ENCODE measurements at regions not wholly inside any gene's neighbourhood (a gene's known extent, or its start where the extent isn't known, plus 50 kb on each side); places are given as distances from the start of the nearest gene placed in this dataset.

DNA sequence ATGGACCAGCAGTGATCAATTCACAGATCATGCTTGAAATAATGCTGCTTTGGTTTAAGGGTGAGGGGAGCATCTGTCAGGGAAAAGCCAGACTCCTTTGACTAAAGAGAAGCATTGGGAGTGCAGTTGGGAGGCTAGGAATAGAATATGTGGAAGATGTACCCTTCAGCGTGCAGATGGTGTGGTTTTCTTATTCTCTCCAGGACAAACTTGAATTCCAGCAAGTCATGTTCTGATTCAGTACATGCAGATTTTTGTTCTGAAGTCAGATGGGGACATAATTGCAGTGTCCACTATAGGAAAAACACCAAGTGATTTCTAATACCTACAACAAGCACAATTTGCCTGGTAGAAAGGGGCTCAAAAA is 99.0 kb upstream of the LIMCH1 start:
- no peak for FAIRE-seq
- TF ChIP-seq, protein P1, sequence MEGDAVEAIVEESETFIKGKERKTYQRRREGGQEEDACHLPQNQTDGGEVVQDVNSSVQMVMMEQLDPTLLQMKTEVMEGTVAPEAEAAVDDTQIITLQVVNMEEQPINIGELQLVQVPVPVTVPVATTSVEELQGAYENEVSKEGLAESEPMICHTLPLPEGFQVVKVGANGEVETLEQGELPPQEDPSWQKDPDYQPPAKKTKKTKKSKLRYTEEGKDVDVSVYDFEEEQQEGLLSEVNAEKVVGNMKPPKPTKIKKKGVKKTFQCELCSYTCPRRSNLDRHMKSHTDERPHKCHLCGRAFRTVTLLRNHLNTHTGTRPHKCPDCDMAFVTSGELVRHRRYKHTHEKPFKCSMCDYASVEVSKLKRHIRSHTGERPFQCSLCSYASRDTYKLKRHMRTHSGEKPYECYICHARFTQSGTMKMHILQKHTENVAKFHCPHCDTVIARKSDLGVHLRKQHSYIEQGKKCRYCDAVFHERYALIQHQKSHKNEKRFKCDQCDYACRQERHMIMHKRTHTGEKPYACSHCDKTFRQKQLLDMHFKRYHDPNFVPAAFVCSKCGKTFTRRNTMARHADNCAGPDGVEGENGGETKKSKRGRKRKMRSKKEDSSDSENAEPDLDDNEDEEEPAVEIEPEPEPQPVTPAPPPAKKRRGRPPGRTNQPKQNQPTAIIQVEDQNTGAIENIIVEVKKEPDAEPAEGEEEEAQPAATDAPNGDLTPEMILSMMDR (IDR thresholded peaks at IDR 0.05; ENCODE audit: insufficient read depth, missing control alignments) = no peak
- no peak for DNase-seq (ENCODE audit: insufficient read length, low spot score)

DNA sequence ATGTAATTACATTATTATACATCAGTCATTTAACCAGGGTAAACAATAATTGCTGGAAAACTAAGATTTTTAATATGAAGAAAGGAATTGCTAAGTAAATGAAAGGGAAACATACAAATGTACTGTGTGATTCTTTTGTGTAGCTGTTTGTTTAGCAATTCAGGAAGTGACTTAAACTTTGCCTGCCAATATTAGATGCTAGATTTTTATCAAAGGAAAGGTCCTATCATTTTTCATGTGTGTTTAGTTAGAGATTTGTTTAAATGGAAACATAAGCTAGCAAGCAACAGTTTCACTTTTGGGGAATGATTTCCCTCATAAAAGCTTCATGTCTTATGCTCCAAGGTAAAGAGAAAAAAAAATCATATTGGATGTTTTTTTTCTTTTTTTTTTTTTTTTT is 95.1 kb upstream of the LIMCH1 start:
- DNase-seq (ENCODE audit: insufficient read length, low spot score) (no peak), FAIRE-seq (no peak)
- TF ChIP-seq, protein P1 (IDR thresholded peaks at IDR 0.05; ENCODE audit: insufficient read depth, missing control alignments) = no peak

DNA sequence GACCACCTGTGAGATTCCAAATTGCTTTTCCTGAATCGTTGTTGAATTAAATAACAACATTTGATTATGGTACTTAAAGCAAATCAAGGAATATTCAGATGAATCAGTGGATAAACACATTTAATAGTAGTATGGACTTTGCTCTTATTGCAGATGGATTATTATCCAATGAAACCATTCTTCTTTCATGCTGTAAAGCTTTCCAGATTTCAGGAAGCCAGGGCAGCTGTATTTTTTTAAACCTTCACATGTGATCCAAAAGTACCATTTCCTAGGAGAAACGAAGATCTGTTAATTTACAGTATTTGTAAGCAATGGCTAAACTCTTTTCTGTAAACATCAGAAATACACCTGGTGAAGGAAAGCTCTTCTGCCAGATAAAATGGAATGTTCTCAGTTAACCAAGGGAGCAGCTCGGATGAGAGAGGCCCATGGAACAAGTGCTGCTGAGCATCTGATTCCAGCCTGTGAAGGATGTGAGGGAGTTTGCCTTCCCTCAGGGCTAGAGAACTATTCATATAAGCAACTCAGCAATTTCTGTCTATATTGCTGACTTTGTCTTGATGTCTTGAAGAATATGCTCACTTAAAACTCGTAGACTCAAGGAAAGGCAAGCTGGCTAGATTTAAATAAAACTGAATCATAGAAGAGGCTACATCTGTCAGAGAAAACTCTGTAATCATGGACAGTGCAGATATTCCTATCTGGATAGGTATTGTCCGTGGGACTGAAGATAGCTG is 94.4 kb upstream of the LIMCH1 start:
- no peak for DNase-seq (ENCODE audit: insufficient read length, low spot score)
- TF ChIP-seq, protein P1 (IDR thresholded peaks at IDR 0.05; ENCODE audit: insufficient read depth, missing control alignments) = no peak
- no peak for FAIRE-seq

DNA sequence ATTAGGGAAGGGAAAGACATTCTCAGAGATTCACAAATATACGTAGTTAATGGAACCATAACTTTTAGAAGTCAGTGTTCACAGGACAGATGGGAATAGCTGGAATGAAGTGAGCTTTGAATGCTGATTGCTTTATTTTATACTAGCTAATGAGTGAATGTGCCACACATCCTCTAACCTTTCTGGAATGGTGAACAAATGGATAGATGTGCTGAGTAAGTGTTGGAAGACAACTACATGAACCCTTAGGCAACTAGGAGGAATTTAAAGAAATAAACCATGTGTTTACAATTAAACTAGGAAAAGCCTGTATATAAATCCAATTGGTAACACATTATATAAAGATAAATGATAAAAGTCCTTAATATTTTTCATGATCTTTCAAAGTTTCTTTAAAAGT is 91.6 kb upstream of the LIMCH1 start:
- TF ChIP-seq, protein P1 (IDR thresholded peaks at IDR 0.05; ENCODE audit: insufficient read depth, missing control alignments) = no peak
- DNase-seq (ENCODE audit: insufficient read length, low spot score) = no peak
- FAIRE-seq = no peak

DNA sequence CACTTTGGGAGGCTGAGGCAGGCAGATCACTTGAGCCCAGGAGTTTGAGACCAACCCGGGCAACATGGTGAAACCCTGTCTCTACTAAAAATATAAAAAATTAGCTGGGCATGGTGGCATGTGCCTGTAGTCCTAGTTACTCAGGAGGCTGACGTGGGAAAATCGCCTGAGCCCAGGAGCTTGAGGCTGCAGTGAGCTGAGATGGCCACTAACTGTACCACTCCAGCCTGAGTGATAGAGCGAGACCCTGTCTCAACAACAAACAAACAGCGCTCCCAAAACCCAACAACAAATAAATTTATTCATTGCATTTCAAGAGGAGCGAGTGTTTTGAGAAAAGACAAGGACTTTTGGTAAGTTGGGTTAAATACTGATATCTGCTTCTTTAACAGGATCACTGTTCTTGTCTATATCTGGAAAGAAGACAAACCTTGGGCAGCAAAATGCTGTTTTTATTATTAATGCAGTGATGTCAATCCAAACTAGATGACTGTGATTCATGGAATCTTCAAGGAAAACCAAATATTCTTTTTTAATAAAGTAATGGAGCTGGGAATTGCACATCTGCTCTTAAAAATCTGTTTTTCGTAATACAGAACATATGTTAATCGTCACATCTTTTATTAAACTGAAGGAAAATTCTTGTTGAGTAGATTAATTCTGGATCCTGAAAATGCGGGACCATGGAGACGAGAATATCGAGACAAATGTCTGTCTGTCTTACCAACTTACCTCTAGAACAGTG is 90.8 kb upstream of the LIMCH1 start:
- TF ChIP-seq, protein P1 (IDR thresholded peaks at IDR 0.05; ENCODE audit: insufficient read depth, missing control alignments) = no peak
- FAIRE-seq = no peak
- DNase-seq (ENCODE audit: insufficient read length, low spot score) = no peak

DNA sequence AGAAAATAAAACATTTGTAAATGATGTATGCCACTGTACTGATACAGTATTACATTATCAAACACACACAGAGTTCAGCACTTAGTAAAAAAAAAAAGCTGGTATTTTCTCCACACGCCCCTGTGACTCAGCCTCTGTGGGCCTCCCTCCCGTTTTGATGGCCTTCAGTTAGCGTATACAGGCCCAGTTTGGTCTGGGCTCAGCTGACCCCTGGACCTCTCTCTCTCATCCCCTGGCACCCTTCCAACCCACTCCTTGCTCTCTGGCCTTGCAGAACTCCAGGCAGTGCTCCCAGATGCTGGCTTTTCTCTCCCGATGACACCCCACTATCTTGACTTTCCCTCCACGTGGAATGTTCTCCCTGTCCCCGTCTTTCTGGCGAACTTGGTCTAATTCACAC is 89.0 kb upstream of the LIMCH1 start:
- no peak for FAIRE-seq
- TF ChIP-seq, protein P1 (IDR thresholded peaks at IDR 0.05; ENCODE audit: insufficient read depth, missing control alignments) = no peak
- DNase-seq (ENCODE audit: insufficient read length, low spot score) = no peak

DNA sequence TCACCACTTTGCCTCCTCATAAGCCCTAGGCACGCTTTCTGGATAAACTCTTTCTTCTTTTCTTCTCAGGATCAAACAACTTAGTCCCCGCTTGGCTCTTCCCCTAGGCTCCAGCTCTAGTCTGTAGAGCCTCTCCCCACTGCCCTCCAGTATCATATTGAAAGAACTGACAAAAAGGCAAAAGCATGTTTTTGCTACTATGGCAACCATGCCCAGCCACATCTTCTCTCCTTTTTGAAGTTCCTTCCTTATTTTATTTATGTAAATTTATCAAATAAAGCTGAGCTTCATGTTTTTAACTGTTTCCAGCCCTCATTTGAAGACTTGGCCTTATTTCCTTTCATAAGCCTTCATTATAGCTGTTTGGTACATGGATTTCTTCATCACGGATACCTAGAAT is 86.0 kb upstream of the LIMCH1 start:
- TF ChIP-seq, protein P1 (IDR thresholded peaks at IDR 0.05; ENCODE audit: insufficient read depth, missing control alignments) = no peak

More for the DNA sequence above, 86.0 kb upstream of the LIMCH1 start:
- DNase-seq (ENCODE audit: insufficient read length, low spot score) = no peak
- FAIRE-seq = no peak

Measured in D721Med (cell line).